ENCODE measurements at regions not wholly inside any gene's neighbourhood (a gene's known extent, or its start where the extent isn't known, plus 50 kb on each side); places are given as distances from the start of the nearest gene placed in this dataset.

DNA sequence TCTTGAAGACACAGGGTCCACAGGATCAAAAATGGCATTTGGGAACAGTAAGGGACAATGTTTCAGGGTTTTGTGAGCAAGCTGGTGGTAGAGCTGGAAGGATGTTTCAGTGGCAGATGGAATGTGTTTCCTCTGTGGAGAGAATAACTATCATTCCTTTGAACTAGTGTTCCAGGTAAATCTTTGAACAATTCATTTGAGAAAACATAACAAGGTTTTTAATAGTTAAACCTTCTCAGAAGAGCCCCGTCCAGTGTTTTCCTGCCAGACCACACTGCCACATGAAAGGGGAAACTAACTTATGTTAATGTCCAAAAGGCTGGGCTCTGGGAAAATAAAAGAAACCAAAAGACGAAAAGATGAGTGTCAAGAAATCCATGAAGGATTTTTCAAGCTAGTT is 207.0 kb upstream of the ZNF462 start:
- H4K20me1 ChIP-seq (replicated peaks; ENCODE audit: control insufficient read depth, extremely low read depth, insufficient read depth, low read length), result no peaks in the 10 kb centered on the region
- BruUV-seq (replicated peaks), result no TSS peak
- no peaks in the 10 kb centered on the region for H3K79me2 ChIP-seq (ENCODE audit: control insufficient read depth, insufficient read depth, low read length)
- intact Hi-C loops (cut with micrococcal nuclease) (no loop called here), dilution Hi-C loops (cut with MboI; ENCODE audit: extremely low pct_ligation_motif_present, low sequenced_read_pairs) (no loop called here)
- H3K27ac ChIP-seq (ENCODE audit: insufficient read depth, low read depth, low read length), result no peak overlapping the region
- H3K27me3 ChIP-seq (ENCODE audit: control insufficient read depth in 2 of 2, insufficient read depth in 2 of 2, low read length in 2 of 2), result no peaks in the 10 kb centered on the region
- H3K36me3 ChIP-seq (ENCODE audit: control insufficient read depth in 2 of 2, extremely low read depth in 1 of 2, insufficient read depth in 2 of 2, low read length in 2 of 2), result no peaks in the 10 kb centered on the region
- TF ChIP-seq POLR2A (IDR thresholded peaks at IDR 0.05; ENCODE audit: low read depth, low read length) (no peak), GATA2 (IDR thresholded peaks at IDR 0.05; ENCODE audit: insufficient read depth, insufficient read length, low read depth, low read length) (no peak), MYC (IDR thresholded peaks at IDR 0.05; ENCODE audit: low read depth, low read length) (no peak), JUN (IDR thresholded peaks at IDR 0.05; ENCODE audit: borderline replicate concordance, insufficient read depth, insufficient read length, low read depth) (no peak), POLR2AphosphoS5 (IDR thresholded peaks at IDR 0.05; ENCODE audit: insufficient read depth, low read depth, low read length) (no peak), EZH2 (IDR thresholded peaks at IDR 0.05; ENCODE audit: borderline replicate concordance, low read depth, low read length, severe bottlenecking) (no peak), FOS (IDR thresholded peaks at IDR 0.05; ENCODE audit: borderline replicate concordance, insufficient read depth, low read length) (no peak)
- TF ChIP-seq, protein P1, sequence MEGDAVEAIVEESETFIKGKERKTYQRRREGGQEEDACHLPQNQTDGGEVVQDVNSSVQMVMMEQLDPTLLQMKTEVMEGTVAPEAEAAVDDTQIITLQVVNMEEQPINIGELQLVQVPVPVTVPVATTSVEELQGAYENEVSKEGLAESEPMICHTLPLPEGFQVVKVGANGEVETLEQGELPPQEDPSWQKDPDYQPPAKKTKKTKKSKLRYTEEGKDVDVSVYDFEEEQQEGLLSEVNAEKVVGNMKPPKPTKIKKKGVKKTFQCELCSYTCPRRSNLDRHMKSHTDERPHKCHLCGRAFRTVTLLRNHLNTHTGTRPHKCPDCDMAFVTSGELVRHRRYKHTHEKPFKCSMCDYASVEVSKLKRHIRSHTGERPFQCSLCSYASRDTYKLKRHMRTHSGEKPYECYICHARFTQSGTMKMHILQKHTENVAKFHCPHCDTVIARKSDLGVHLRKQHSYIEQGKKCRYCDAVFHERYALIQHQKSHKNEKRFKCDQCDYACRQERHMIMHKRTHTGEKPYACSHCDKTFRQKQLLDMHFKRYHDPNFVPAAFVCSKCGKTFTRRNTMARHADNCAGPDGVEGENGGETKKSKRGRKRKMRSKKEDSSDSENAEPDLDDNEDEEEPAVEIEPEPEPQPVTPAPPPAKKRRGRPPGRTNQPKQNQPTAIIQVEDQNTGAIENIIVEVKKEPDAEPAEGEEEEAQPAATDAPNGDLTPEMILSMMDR (IDR thresholded peaks at IDR 0.05; ENCODE audit: extremely low read depth in 1 of 2, insufficient read depth in 1 of 2, low read depth in 1 of 2, low read length in 2 of 2), result no peak
- TF ChIP-seq, protein P2, sequence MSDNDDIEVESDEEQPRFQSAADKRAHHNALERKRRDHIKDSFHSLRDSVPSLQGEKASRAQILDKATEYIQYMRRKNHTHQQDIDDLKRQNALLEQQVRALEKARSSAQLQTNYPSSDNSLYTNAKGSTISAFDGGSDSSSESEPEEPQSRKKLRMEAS (IDR thresholded peaks at IDR 0.05; ENCODE audit: insufficient read depth, insufficient read length), result no peak
- DNase-seq (ENCODE audit: low read depth, low spot score) (no peak), FAIRE-seq (no peak)
- H3K4me2 ChIP-seq (ENCODE audit: insufficient read depth, low read length), result no peak overlapping the region
- H3K9me1 ChIP-seq (replicated peaks; ENCODE audit: control insufficient read depth, extremely low read depth, insufficient read depth, low read length), result no peaks in the 10 kb centered on the region
- H3K9ac ChIP-seq (replicated peaks; ENCODE audit: extremely low read depth, insufficient read depth, low read length), result no peak overlapping the region
- H3K9me3 ChIP-seq (replicated peaks; ENCODE audit: control insufficient read depth, insufficient read depth, low read length), result peaks cover 2% of the 10 kb centered on the region
- CTCF ChIA-PET, result no interaction called here
- H3K4me3 ChIP-seq (replicated peaks in 1 of 3; ENCODE audit: insufficient read depth in 1 of 3, low read depth in 1 of 3, low read length in 3 of 3), result no peak overlapping the region
- POLR2A ChIA-PET, result no interaction called here
- no peaks in the 10 kb centered on the region for H3K4me1 ChIP-seq (ENCODE audit: control insufficient read depth, extremely low read depth, insufficient read depth, low read length)
- no peak overlapping the region for H2AFZ ChIP-seq (ENCODE audit: low read depth, low read length)
